Heart right ventricle (tissue), 16 donors: ENCODE measurements at regions not wholly inside any gene's neighbourhood (a gene's known extent, or its start where the extent isn't known, plus 50 kb on each side); places are given as distances from the start of the nearest gene placed in this dataset.

ENCODE experiments used
- ATAC-seq, 8 donors: fragments of 200-7000 bp; cut with Tn5 transposase; one replicate each; pipeline ENCODE4 v1.9.1; 2020; ENCODE audit warnings: mild to moderate bottlenecking in 8 of 8, moderate library complexity in 8 of 8, moderate number of reproducible peaks in 1 of 8
- DNase-seq, 2 donors: peaks; one replicate each; pipeline ENCODE4 v3.0.0-alpha.2; 2020
- H3K27ac ChIP-seq, 10 donors: fragments of 200-600 bp; sonication (generic) in 2 of 10; one replicate each; pipeline versions ENCODE4 v1.5.0 to v1.8.0; 2020 to 2022; ENCODE audit warnings: mild to moderate bottlenecking in 3 of 10
- H3K27me3 ChIP-seq, 7 donors: fragments of 200-600 bp; one replicate each; pipeline ENCODE4 v1.8.0; 2021 to 2022; ENCODE audit warnings: mild to moderate bottlenecking in 2 of 7
- H3K36me3 ChIP-seq, 9 donors: fragments of 200-600 bp; sonication (generic) in 1 of 9; one replicate each; pipeline versions ENCODE4 v1.5.0 to v1.8.0; 2020 to 2022; ENCODE audit warnings: mild to moderate bottlenecking in 2 of 9
- H3K4me1 ChIP-seq, 9 donors: fragments of 200-600 bp; sonication (generic) in 1 of 9; one replicate each; pipeline versions ENCODE4 v1.5.0 to v1.8.0; 2020 to 2022; ENCODE audit warnings: mild to moderate bottlenecking in 4 of 9
- H3K4me3 ChIP-seq, 10 donors: fragments of 200-600 bp; sonication (generic) in 2 of 10; one replicate each; pipeline versions ENCODE4 v1.5.0 to v1.8.0; 2020 to 2022; ENCODE audit warnings: mild to moderate bottlenecking in 7 of 10, moderate library complexity in 2 of 10
- H3K9me3 ChIP-seq, 11 donors: fragments of 200-600 bp in 10 of 11; sonication (generic) in 2 of 11; one replicate each; pipeline versions ENCODE4 v1.5.0 to v1.8.0; 2013 to 2022; ENCODE audit warnings: mild to moderate bottlenecking in 2 of 11, control low read depth in 1 of 11, moderate library complexity in 1 of 11
- CTCF ChIP-seq, 9 donors: fragments of 200-600 bp; sonication (generic) in 2 of 9; IDR thresholded peaks; one replicate each; pipeline versions ENCODE4 v1.5.0 to v1.8.0; 2021 to 2022; ENCODE audit warnings: antibody characterized with exemption in 9 of 9, mild to moderate bottlenecking in 5 of 9, moderate library complexity in 1 of 9
- WGBS, 2 donors: extraction: QIAGEN DNeasy Blood & Tissue Kit; methylation state at CpG; one replicate each; pipeline ENCODE4 v1.1.7; 2013; ENCODE audit warnings: inconsistent platforms in 1 of 2; 5-methylcytosine and 5-hydroxymethylcytosine counted together
- intact Hi-C, 10 donors: fragments of 100-400 bp; cut with DNase I; formaldehyde crosslinking; loops; one replicate each; pipeline versions ENCODE4 v1.11.1 to v1.14.2; 2022
- donor health status: Arrhythmogenic right ventricular cardiomyopathy.
- donor health status: ischemic (EF 13 %, LVEDD 7.1; RV severe dilation, severe dysfunction).
- donor health status: healthy with polysubstance abuse.
- donor health status: DM: no; HTN: yes; CAD: no.
- donor health status: DM: no; HTN: no; CAD: no.
- donor health status: ischemic (EF 25% LVEDD 6.9; RV normal size, moderate dysfunction).
- donor health status: ischemic (EF 25% LVEDD 5.7; RV mildly dilated, moderate dysfunction).
- donor health status: healthy.
- donor health status: DM: yes; HTN: yes; CAD: no.
- donor health status: Ischemic cardiomyopathy.
- donor health status: ischemic (EF 35%, LVEDD 5.7; RV mildly dilated, moderate dysfunction).
- donor health status: nonischemic (EF 11% LVEDD 7.7; RV severe dilation, severe dysfunction).
- donor health status: DM: yes; HTN: yes; CAD: no.
- donor health status: PGD.
- donor health status: ischemic (EF 29% LVEDD 5.4; RV normal size, mild dysfunction).
- donor health status: nonischemic (EF 23%, LVEDD 6.1; RV moderate dilation, normal function).

GRCh38 chr2:147382322-147382948 lies 462.4 kb upstream of the ACVR2A start:
- Histone ChIP-seq H3K4me3 (no peak overlapping the region), H3K9me3 (no peaks in the 10 kb centered on the region), H3K4me1 (peaks cover 0 to 4% (median 0%) of the 10 kb centered on the region in 9 donors), H3K27me3 (no peaks in the 10 kb centered on the region), H3K27ac (no peak overlapping the region), H3K36me3 (no peaks in the 10 kb centered on the region)
- no peak for ATAC-seq
- TF ChIP-seq CTCF (IDR thresholded peaks at IDR 0.05), result no peak
- DNase-seq, result no peak
- intact Hi-C loops, result no loop called here
- 66 to 71% methylated on average over 3 of the region's 3 CpGs for WGBS, 2 donors

- Histone ChIP-seq H3K9me3 (no peaks in the 10 kb centered on the region), H3K27ac (no peak overlapping the region), H3K27me3 (no peaks in the 10 kb centered on the region), H3K4me3 (no peak overlapping the region), H3K4me1 (peaks cover 0 to 13% (median 0%) of the 10 kb centered on the region in 9 donors), H3K36me3 (no peaks in the 10 kb centered on the region)
- ATAC-seq, result no peak
- intact Hi-C loops, result no loop called here
- no peak for TF ChIP-seq CTCF (IDR thresholded peaks at IDR 0.05)
- no peak for DNase-seq
- 83 to 88% methylated on average over 1 of the region's 1 CpG for WGBS, 2 donors
Observed at GRCh38 chr2:147378403-147378802, 466.4 kb upstream of the ACVR2A start.

- no peaks in the 10 kb centered on the region for H3K27me3 ChIP-seq
- H3K4me3 ChIP-seq, result no peak overlapping the region
- WGBS, 2 donors, result 58 to 62% methylated on average over 1 of the region's 1 CpG
- peak overlapping the region in 1 of 10 donors; percentile 59 for H3K27ac ChIP-seq
- ATAC-seq (no peak), DNase-seq (no peak)
- no peaks in the 10 kb centered on the region for H3K9me3 ChIP-seq
- no peak for TF ChIP-seq CTCF (IDR thresholded peaks at IDR 0.05)
- no peaks in the 10 kb centered on the region for H3K36me3 ChIP-seq
- intact Hi-C loops, result no loop called here
- peaks cover 0 to 15% (median 0%) of the 10 kb centered on the region in 9 donors for H3K4me1 ChIP-seq
Observed at GRCh38 chr2:147375073-147375472, 469.8 kb upstream of the ACVR2A start.

- Histone ChIP-seq H3K36me3 (no peaks in the 10 kb centered on the region), H3K9me3 (peaks cover 0 to 4% (median 0%) of the 10 kb centered on the region in 11 donors), H3K27me3 (no peaks in the 10 kb centered on the region), H3K27ac (peak overlapping the region in 1 of 10 donors; percentile 59), H3K4me1 (peaks cover 0 to 15% (median 0%) of the 10 kb centered on the region in 9 donors), H3K4me3 (no peak overlapping the region)
- TF ChIP-seq CTCF (IDR thresholded peaks at IDR 0.05), result no peak
- intact Hi-C loops, result no loop called here
- DNase-seq (no peak), ATAC-seq (peak in 2 of 8 donors; percentile 2 to 41)
Observed at GRCh38 chr2:147374423-147374811, 470.4 kb upstream of the ACVR2A start.
